IMR-90 (cell line): ENCODE measurements at regions not wholly inside any gene's neighbourhood (a gene's known extent, or its start where the extent isn't known, plus 50 kb on each side); places are given as distances from the start of the nearest gene placed in this dataset.
A peak's percentile ranks its signal among the peaks of the same experiment; 100 is the strongest.

Source experiments
- ATAC-seq: fragments of 200-7000 bp; cut with Tn5 transposase; 2 replicates; pipeline ENCODE4 v1.9.1; 2020; ENCODE audit warnings: low read depth, mild to moderate bottlenecking, moderate library complexity
- BruUV-seq: library from RNA; stranded (reverse); fragments of 400-500 nt; replicated peaks from 2 replicates; lab custom pipeline; 2021; lab: Mats Ljungman, UMichigan
- CTCF ChIA-PET: fragments of 300-600 bp; formaldehyde crosslinking; extraction: SDS; loops from one replicate; lab custom pipeline; 2021; ENCODE audit warnings: antibody characterized with exemption; lab: Yijun Ruan, JAX
- POLR2A ChIA-PET: fragments of 300-600 bp; sonication (Branson Sonifier 250); formaldehyde crosslinking; loops from one replicate; lab custom pipeline; 2022; ENCODE audit warnings: antibody characterized with exemption; ENCODE audit not compliant: unreplicated experiment; lab: Charles Lee
- DNase-seq: peaks from one replicate; pipeline ENCODE4 v3.0.0; 2013
- H2AFZ ChIP-seq: replicated peaks from 2 replicates; pipeline ENCODE3; 2013; ENCODE audit warnings: low read length, mild to moderate bottlenecking; ENCODE audit not compliant: poor library complexity
- H2AK5ac ChIP-seq: 2 replicates; pipeline ENCODE4 v1.6.1; 2013; ENCODE audit warnings: low read depth, low read length, inconsistent platforms
- H2AK9ac ChIP-seq: replicated peaks from 2 replicates; pipeline ENCODE3; 2013; ENCODE audit warnings: mild to moderate bottlenecking, low read depth, low read length, moderate library complexity; ENCODE audit not compliant: poor library complexity
- H2BK120ac ChIP-seq: 2 replicates; pipeline ENCODE4 v1.6.1; 2013; ENCODE audit warnings: low read depth, low read length, inconsistent platforms
- H2BK15ac ChIP-seq: 3 replicates; pipeline ENCODE4 v1.6.1; 2013; ENCODE audit warnings: low read depth, low read length, inconsistent platforms
- H2BK20ac ChIP-seq: 2 replicates; pipeline ENCODE4 v1.6.1; 2013; ENCODE audit warnings: low read depth, mild to moderate bottlenecking, inconsistent platforms, low read length, moderate library complexity
- H2BK5ac ChIP-seq: 2 replicates; pipeline ENCODE4 v1.6.1; 2013; ENCODE audit warnings: mild to moderate bottlenecking, low read depth, low read length, inconsistent platforms; ENCODE audit not compliant: poor library complexity, severe bottlenecking
- H3K14ac ChIP-seq: replicated peaks from 2 replicates; pipeline ENCODE4 v1.6.1; 2013; ENCODE audit warnings: low read depth, low read length, inconsistent platforms
- H3K18ac ChIP-seq: 2 replicates; pipeline ENCODE4 v1.6.1; 2013; ENCODE audit warnings: low read depth, low read length, control low read depth
- H3K23ac ChIP-seq: 2 replicates; pipeline ENCODE4 v1.6.1; 2013; ENCODE audit warnings: low read depth, low read length, inconsistent platforms
- H3K27ac ChIP-seq: 2 replicates; pipeline ENCODE4 v1.5.1; 2013; ENCODE audit warnings: mild to moderate bottlenecking, control low read depth, low read length; ENCODE audit not compliant: insufficient read depth
- H3K27me3 ChIP-seq: 2 replicates; pipeline ENCODE4 v1.6.1; 2013; ENCODE audit warnings: low read length; ENCODE audit not compliant: control insufficient read depth, insufficient read depth
- H3K36me3 ChIP-seq: 2 replicates; pipeline ENCODE4 v1.6.1; 2013; ENCODE audit warnings: low read length, mixed read lengths; ENCODE audit not compliant: control insufficient read depth, insufficient read depth
- H3K4ac ChIP-seq: 2 replicates; pipeline ENCODE4 v1.6.1; 2013; ENCODE audit warnings: low read depth, low read length, inconsistent platforms
- H3K4me1 ChIP-seq: 2 replicates; pipeline ENCODE4 v1.6.1; 2013; ENCODE audit warnings: low read length, mixed read lengths; ENCODE audit not compliant: control insufficient read depth, insufficient read depth
- H3K4me2 ChIP-seq: 2 replicates; pipeline ENCODE4 v1.6.1; 2013; ENCODE audit warnings: low read depth, mild to moderate bottlenecking, control low read depth, low read length, moderate library complexity
- H3K4me3 ChIP-seq: 2 replicates; pipeline ENCODE4 v1.5.1; 2013; ENCODE audit warnings: low read depth, mild to moderate bottlenecking, control low read depth, low read length, moderate library complexity; ENCODE audit not compliant: insufficient read depth
- H3K56ac ChIP-seq: 2 replicates; pipeline ENCODE4 v1.6.1; 2013; ENCODE audit warnings: low read length, inconsistent platforms; ENCODE audit not compliant: insufficient read depth; ENCODE audit errors: extremely low read depth
- H3K79me1 ChIP-seq, 2 experiments: 2 replicates each; pipeline ENCODE4 v1.6.1; 2013; ENCODE audit warnings: low read length in 2 of 2, inconsistent platforms in 1 of 2, low read depth in 1 of 2
- H3K9ac ChIP-seq: 2 replicates; pipeline ENCODE4 v1.6.1; 2013; ENCODE audit warnings: low read depth, low read length, control low read depth
- H3K9me1 ChIP-seq: 2 replicates; pipeline ENCODE4 v1.6.1; 2013; ENCODE audit warnings: low read length, inconsistent platforms; ENCODE audit not compliant: insufficient read depth
- H3K9me3 ChIP-seq: 2 replicates; pipeline ENCODE4 v1.6.1; 2013; ENCODE audit warnings: low read length; ENCODE audit not compliant: control insufficient read depth, insufficient read depth
- H4K20me1 ChIP-seq: 2 replicates; pipeline ENCODE4 v1.6.1; 2013; ENCODE audit warnings: low read length, inconsistent platforms; ENCODE audit not compliant: insufficient read depth
- H4K5ac ChIP-seq: 2 replicates; pipeline ENCODE4 v1.6.1; 2013; ENCODE audit warnings: mild to moderate bottlenecking, low read depth, low read length, control low read depth
- H4K8ac ChIP-seq, 2 experiments: 2 replicates each; pipeline ENCODE4 v1.6.1; 2013; ENCODE audit warnings: low read depth in 2 of 2, low read length in 2 of 2, control low read depth in 1 of 2, inconsistent platforms in 1 of 2
- H4K91ac ChIP-seq: 2 replicates; pipeline ENCODE4 v1.6.1; 2013; ENCODE audit warnings: low read depth, low read length, inconsistent platforms; ENCODE audit not compliant: insufficient read depth
- BHLHE40 ChIP-seq: fragments of 150-350 bp; IDR thresholded peaks from 2 replicates; pipeline ENCODE4 v1.6.1; 2016; ENCODE audit warnings: mild to moderate bottlenecking, low read depth, low read length
- FOS ChIP-seq: fragments of 150-350 bp; IDR thresholded peaks from 2 replicates; pipeline ENCODE4 v1.6.1; 2016; ENCODE audit warnings: low read depth, low read length
- MAZ ChIP-seq: IDR thresholded peaks from 2 replicates; pipeline ENCODE4 v1.6.1; 2012; ENCODE audit warnings: low read depth, mild to moderate bottlenecking, low read length, improper control_type of control experiment, moderate library complexity, borderline replicate concordance
- MXI1 ChIP-seq: IDR thresholded peaks from 2 replicates; pipeline ENCODE4 v1.6.1; 2012; ENCODE audit warnings: low read depth, mild to moderate bottlenecking, low read length, moderate library complexity, borderline replicate concordance
- NFE2L2 ChIP-seq: fragments of 150-350 bp; IDR thresholded peaks from 2 replicates; pipeline ENCODE4 v1.6.1; 2016; ENCODE audit warnings: low read depth, mild to moderate bottlenecking, low read length
- RAD21 ChIP-seq: IDR thresholded peaks from 2 replicates; pipeline ENCODE4 v1.6.1; 2012; ENCODE audit warnings: low read length, improper control_type of control experiment
- RCOR1 ChIP-seq: IDR thresholded peaks from 2 replicates; pipeline ENCODE4 v1.6.1; 2012; ENCODE audit warnings: mild to moderate bottlenecking, low read length, improper control_type of control experiment; ENCODE audit not compliant: insufficient replicate concordance
- RFX5 ChIP-seq: IDR thresholded peaks from 2 replicates; pipeline ENCODE4 v1.8.0; 2012; ENCODE audit warnings: low read depth, mild to moderate bottlenecking, low read length, moderate library complexity
- SMC3 ChIP-seq: fragments of 150-350 bp; IDR thresholded peaks from 2 replicates; pipeline ENCODE4 v1.6.1; 2016; ENCODE audit warnings: low read depth, mild to moderate bottlenecking, antibody characterized with exemption, low read length, moderate library complexity
- WGBS, 2 experiments: methylation state at CpG; one replicate each; pipeline versions ENCODE4 v1.1.5 to v1.1.7; 2013; ENCODE audit warnings: missing lambda C conversion rate in 2 of 2; ENCODE audit not compliant: insufficient read length in 1 of 2; ENCODE audit errors: extremely low coverage in 2 of 2; 5-methylcytosine and 5-hydroxymethylcytosine counted together
- dilution Hi-C: fragments of 300-500 bp; cut with HindIII; formaldehyde crosslinking; loops from one replicate; pipeline ENCODE4 v1.14.3; 2018; ENCODE audit warnings: low sequenced_read_pairs; ENCODE audit not compliant: unreplicated experiment
- in situ Hi-C: fragments of 300-500 bp; cut with MboI; formaldehyde crosslinking; loops from 3 replicates; pipeline ENCODE4 v1.14.3; 2019; ENCODE audit warnings: low sequenced_read_pairs, inconsistent platforms, mixed read lengths
- intact Hi-C: fragments of 100-400 bp; cut with micrococcal nuclease; formaldehyde crosslinking; loops from 2 replicates; pipeline ENCODE4 v1.10.0; 2022
- TF ChIP-seq, protein P1 (sequence below): conservative IDR thresholded peaks from 2 replicates; pipeline ENCODE4 v1.5.1; 2012; ENCODE audit warnings: mild to moderate bottlenecking, low read depth, low read length, improper control_type of control experiment
- TF ChIP-seq, protein P2 (sequence below): fragments of 150-350 bp; IDR thresholded peaks from 2 replicates; pipeline ENCODE4 v1.6.1; 2016; ENCODE audit warnings: low read depth, mild to moderate bottlenecking, low read length, moderate library complexity, borderline replicate concordance

DNA sequence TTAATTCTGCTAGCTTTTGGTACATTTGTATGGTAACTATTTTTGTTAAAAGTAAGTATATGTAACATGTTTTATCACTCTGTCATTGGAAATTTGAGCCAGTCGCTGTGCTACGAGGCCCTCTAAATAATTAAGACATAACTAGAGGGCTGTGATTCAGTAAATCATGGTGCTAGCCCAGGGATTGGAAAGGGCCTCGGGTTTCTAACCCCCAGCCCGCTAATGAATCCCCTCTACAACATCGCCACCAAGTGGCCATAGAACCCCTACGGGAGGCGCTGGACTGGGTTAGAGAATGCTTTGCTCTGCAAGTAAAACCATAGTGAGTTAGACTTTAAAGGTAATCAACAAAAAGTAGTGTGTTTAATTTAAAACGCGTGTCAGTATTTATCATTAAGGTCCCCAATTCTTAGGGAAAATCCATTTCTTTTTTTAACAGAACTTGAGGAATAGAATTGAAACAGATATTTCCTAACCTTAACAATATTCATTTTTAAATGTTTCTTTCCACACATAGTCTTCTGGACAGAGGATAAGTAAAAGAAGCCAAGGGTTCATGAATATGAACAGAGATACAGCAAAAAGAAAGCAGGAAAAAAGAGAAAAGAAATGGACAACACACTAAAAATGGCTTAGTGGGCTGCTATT is 744.7 kb downstream of the EPHA3 start:
- Histone ChIP-seq H4K8ac (no peak overlapping the region), H2BK120ac (no peak overlapping the region), H3K56ac (no peak overlapping the region), H3K4me1 (no peaks in the 10 kb centered on the region), H3K27me3 (no peaks in the 10 kb centered on the region), H2AFZ (no peak overlapping the region), H2BK20ac (no peak overlapping the region), H4K20me1 (no peaks in the 10 kb centered on the region), H2AK5ac (no peak overlapping the region), H3K18ac (no peak overlapping the region), H2BK15ac (no peak overlapping the region), H2AK9ac (no peak overlapping the region), H3K9ac (no peak overlapping the region), H3K79me1 (no peaks in the 10 kb centered on the region), H3K4ac (no peak overlapping the region), H2BK5ac (no peak overlapping the region), H3K36me3 (no peaks in the 10 kb centered on the region), H3K9me3 (no peaks in the 10 kb centered on the region), H3K4me2 (no peak overlapping the region), H4K5ac (no peak overlapping the region), H3K14ac (no peak overlapping the region), H3K9me1 (no peaks in the 10 kb centered on the region), H3K4me3 (no peak overlapping the region), H3K23ac (no peak overlapping the region), H4K91ac (no peak overlapping the region), H3K27ac (no peak overlapping the region)
- no TSS peak for BruUV-seq
- ChIA-PET POLR2A (no interaction called here), CTCF (interaction anchor here (0.5 kb wide), 1 partner anchor 1630 kb away, joined by 3 read pairs; no protein-coding TSS in a partner anchor)
- no CpG with 5 or more reads among the region's 9 CpGs for WGBS, 2 experiments
- intact Hi-C loops (loop anchor here (1.0 to 10.0 kb wide), 7 partner anchors 239 to 1649 kb away; no protein-coding TSS in a partner anchor), dilution Hi-C loops (no loop called here), in situ Hi-C loops (loop anchor here (25.0 kb wide), 1 partner anchor 1640 kb away; no protein-coding TSS in a partner anchor)
- TF ChIP-seq BHLHE40 (no peak), RAD21 (peak; percentile 47), SMC3 (peak; percentile 24; the same call in 1 of the 2 replicates), MAZ (no peak), NFE2L2 (no peak), RFX5 (no peak), FOS (no peak), MXI1 (no peak), RCOR1 (no peak)
- TF ChIP-seq, protein P1, sequence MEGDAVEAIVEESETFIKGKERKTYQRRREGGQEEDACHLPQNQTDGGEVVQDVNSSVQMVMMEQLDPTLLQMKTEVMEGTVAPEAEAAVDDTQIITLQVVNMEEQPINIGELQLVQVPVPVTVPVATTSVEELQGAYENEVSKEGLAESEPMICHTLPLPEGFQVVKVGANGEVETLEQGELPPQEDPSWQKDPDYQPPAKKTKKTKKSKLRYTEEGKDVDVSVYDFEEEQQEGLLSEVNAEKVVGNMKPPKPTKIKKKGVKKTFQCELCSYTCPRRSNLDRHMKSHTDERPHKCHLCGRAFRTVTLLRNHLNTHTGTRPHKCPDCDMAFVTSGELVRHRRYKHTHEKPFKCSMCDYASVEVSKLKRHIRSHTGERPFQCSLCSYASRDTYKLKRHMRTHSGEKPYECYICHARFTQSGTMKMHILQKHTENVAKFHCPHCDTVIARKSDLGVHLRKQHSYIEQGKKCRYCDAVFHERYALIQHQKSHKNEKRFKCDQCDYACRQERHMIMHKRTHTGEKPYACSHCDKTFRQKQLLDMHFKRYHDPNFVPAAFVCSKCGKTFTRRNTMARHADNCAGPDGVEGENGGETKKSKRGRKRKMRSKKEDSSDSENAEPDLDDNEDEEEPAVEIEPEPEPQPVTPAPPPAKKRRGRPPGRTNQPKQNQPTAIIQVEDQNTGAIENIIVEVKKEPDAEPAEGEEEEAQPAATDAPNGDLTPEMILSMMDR = peak; percentile 40
- TF ChIP-seq, protein P2, sequence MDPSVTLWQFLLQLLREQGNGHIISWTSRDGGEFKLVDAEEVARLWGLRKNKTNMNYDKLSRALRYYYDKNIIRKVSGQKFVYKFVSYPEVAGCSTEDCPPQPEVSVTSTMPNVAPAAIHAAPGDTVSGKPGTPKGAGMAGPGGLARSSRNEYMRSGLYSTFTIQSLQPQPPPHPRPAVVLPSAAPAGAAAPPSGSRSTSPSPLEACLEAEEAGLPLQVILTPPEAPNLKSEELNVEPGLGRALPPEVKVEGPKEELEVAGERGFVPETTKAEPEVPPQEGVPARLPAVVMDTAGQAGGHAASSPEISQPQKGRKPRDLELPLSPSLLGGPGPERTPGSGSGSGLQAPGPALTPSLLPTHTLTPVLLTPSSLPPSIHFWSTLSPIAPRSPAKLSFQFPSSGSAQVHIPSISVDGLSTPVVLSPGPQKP = no peak
- DNase-seq = peak; percentile 14
- peak; percentile 63 for ATAC-seq
